OCI-LY7 (cell line): ENCODE measurements at regions not wholly inside any gene's neighbourhood (a gene's known extent, or its start where the extent isn't known, plus 50 kb on each side); places are given as distances from the start of the nearest gene placed in this dataset.

Source experiments
- CTCF ChIP-seq: fragments of 200-600 bp; sonication (generic); conservative IDR thresholded peaks from 2 replicates; pipeline ENCODE4 v1.5.1; 2014; ENCODE audit warnings: mild to moderate bottlenecking, antibody characterized with exemption, low read length, moderate library complexity, mixed read lengths
- EZH2phosphoT487 ChIP-seq: fragments of 200-600 bp; sonication (generic); IDR thresholded peaks from 2 replicates; pipeline ENCODE4 v1.6.1; 2018; ENCODE audit warnings: low read depth, borderline replicate concordance, mild to moderate bottlenecking, mixed run types, antibody characterized with exemption, low read length, moderate library complexity, mixed read lengths

GRCh38 chr2:66805016-66805865, 370.3 kb downstream of the MEIS1 start:
- no peak for TF ChIP-seq CTCF
- no peak for TF ChIP-seq EZH2phosphoT487
